ENCODE measurements at regions not wholly inside any gene's neighbourhood (a gene's known extent, or its start where the extent isn't known, plus 50 kb on each side); places are given as distances from the start of the nearest gene placed in this dataset.

DNA sequence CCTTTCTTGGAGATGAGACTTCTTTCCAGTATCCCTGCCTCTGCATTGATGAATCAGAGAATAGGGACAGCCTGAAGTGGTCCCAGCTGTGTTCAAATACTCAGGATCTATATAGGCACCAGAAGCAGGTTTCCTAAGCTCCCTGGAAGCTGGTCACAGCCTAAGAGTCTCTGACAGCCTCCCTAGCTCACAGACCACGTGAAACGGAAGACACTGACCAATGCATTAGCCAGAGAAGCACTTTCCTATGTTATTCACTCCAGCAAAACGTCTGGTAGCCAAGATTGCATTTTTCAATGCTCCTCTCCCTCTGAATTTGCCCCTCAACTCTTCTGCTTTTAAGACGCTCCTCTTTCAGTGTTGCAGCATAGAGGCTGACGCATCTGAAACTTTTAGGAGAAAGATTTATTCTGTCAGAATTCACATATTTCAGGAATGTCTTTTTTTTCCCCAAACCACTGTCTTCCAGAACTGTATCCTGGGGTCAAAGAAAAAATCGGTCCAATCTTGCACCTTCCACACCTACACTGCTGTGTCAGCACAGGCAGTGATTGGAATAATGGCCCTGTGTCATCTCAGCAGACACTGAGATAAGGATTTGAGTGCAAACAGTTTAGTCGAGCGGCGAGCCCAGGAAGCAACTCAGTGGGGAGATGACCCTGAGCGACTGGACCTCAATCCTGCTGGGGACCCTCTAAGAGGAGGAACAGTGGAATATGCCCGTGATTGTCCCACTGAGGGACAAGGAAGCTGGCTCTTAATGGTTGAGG is 109.4 kb downstream of the SMIM20 start:
- TF ChIP-seq, protein P1, sequence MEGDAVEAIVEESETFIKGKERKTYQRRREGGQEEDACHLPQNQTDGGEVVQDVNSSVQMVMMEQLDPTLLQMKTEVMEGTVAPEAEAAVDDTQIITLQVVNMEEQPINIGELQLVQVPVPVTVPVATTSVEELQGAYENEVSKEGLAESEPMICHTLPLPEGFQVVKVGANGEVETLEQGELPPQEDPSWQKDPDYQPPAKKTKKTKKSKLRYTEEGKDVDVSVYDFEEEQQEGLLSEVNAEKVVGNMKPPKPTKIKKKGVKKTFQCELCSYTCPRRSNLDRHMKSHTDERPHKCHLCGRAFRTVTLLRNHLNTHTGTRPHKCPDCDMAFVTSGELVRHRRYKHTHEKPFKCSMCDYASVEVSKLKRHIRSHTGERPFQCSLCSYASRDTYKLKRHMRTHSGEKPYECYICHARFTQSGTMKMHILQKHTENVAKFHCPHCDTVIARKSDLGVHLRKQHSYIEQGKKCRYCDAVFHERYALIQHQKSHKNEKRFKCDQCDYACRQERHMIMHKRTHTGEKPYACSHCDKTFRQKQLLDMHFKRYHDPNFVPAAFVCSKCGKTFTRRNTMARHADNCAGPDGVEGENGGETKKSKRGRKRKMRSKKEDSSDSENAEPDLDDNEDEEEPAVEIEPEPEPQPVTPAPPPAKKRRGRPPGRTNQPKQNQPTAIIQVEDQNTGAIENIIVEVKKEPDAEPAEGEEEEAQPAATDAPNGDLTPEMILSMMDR (conservative IDR thresholded peaks at IDR 0.05): no peak
- TF ChIP-seq EZH2 (IDR thresholded peaks at IDR 0.05; ENCODE audit: low read depth): no peak

All from PC-9 (cell line).